CD4-positive, alpha-beta T cell treated with Interferon alpha-2 for 1 hour (primary cell): ENCODE measurements at regions not wholly inside any gene's neighbourhood (a gene's known extent, or its start where the extent isn't known, plus 50 kb on each side); places are given as distances from the start of the nearest gene placed in this dataset.
"Not testable (repeated sequence)": the region's sequence is repeated elsewhere in the genome, so short reads cannot be mapped to it uniquely, and the experiment has no call there.

Source experiments
- DNase-seq, 2 donors: peaks; one replicate each; pipeline ENCODE4 v3.0.0-alpha.2; 2020 to 2022

GRCh38 chr7:28330384-28331070 is 81.8 kb upstream of the CREB5 start:
- no peak for DNase-seq

GRCh38 chr7:28332046-28332445 is 80.3 kb upstream of the CREB5 start:
- DNase-seq: no peak

GRCh38 chr7:28333548-28333947 is 78.8 kb upstream of the CREB5 start:
- DNase-seq: not testable (repeated sequence)

- DNase-seq: no peak
These were observed 75.5 kb upstream of the CREB5 start for GRCh38 chr7:28336806-28337205.

- no peak for DNase-seq
These were observed 74.3 kb upstream of the CREB5 start for GRCh38 chr7:28338041-28338440.

- DNase-seq: no peak
These were observed 68.9 kb upstream of the CREB5 start for GRCh38 chr7:28343462-28343861.

- DNase-seq: no peak
These were observed 66.1 kb upstream of the CREB5 start for GRCh38 chr7:28346256-28346655.

- DNase-seq: no peak
These were observed 65.5 kb upstream of the CREB5 start for GRCh38 chr7:28346676-28347363.

- no peak for DNase-seq
These were observed 64.6 kb upstream of the CREB5 start for GRCh38 chr7:28347475-28348318.

- no peak for DNase-seq
These were observed 63.7 kb upstream of the CREB5 start for GRCh38 chr7:28348636-28349035.

- no peak for DNase-seq
These were observed 62.7 kb upstream of the CREB5 start for GRCh38 chr7:28349637-28350036.

GRCh38 chr7:28350662-28351061 is 61.7 kb upstream of the CREB5 start:
- DNase-seq: no peak

- no peak for DNase-seq
These were observed 60.9 kb upstream of the CREB5 start for GRCh38 chr7:28351450-28351849.

GRCh38 chr7:28354601-28355402 is 57.5 kb upstream of the CREB5 start:
- no peak for DNase-seq

GRCh38 chr7:28355635-28356319 is 56.5 kb upstream of the CREB5 start:
- no peak for DNase-seq

GRCh38 chr7:28356619-28357018 is 55.7 kb upstream of the CREB5 start:
- no peak for DNase-seq

GRCh38 chr7:28358423-28358868 is 53.9 kb upstream of the CREB5 start:
- DNase-seq: no peak

- no peak for DNase-seq
These were observed 51.6 kb upstream of the CREB5 start for GRCh38 chr7:28360739-28361138.

GRCh38 chr7:28361551-28361950 is 50.8 kb upstream of the CREB5 start:
- DNase-seq: no peak

GRCh38 chr7:28362182-28362581 is 50.1 kb upstream of the CREB5 start:
- no peak for DNase-seq
